ENCODE measurements at regions not wholly inside any gene's neighbourhood (a gene's known extent, or its start where the extent isn't known, plus 50 kb on each side); places are given as distances from the start of the nearest gene placed in this dataset.

DNA sequence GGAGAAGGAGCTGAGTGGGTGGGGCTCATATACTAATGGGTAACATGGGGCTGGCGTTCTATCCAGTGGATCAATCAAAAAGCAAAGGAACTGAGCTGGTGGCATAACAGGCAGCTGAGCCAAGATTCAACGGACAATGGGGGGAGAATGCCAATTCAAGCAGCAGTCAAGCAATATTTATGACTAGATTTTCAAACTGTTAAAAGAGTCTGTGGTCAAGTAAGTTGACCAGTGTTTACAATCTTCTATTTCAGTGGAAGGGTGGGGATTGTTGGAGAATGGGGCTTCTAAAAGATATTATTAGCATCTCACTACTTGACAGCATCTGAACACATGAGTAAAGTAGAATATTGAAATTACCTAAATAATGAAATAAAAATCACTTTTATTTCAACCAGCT is 64.9 kb upstream of the SCRG1 start:
- TF ChIP-seq EGR1 (IDR thresholded peaks at IDR 0.05; ENCODE audit: borderline replicate concordance, low read depth, low read length), result no peak
- TF ChIP-seq EZH2 (IDR thresholded peaks at IDR 0.05; ENCODE audit: low read depth, low read length, severe bottlenecking), result no peak
- TF ChIP-seq, protein P1, sequence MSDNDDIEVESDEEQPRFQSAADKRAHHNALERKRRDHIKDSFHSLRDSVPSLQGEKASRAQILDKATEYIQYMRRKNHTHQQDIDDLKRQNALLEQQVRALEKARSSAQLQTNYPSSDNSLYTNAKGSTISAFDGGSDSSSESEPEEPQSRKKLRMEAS (IDR thresholded peaks at IDR 0.05), result no peak
- TF ChIP-seq, protein P2, sequence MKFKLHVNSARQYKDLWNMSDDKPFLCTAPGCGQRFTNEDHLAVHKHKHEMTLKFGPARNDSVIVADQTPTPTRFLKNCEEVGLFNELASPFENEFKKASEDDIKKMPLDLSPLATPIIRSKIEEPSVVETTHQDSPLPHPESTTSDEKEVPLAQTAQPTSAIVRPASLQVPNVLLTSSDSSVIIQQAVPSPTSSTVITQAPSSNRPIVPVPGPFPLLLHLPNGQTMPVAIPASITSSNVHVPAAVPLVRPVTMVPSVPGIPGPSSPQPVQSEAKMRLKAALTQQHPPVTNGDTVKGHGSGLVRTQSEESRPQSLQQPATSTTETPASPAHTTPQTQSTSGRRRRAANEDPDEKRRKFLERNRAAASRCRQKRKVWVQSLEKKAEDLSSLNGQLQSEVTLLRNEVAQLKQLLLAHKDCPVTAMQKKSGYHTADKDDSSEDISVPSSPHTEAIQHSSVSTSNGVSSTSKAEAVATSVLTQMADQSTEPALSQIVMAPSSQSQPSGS (IDR thresholded peaks at IDR 0.05; ENCODE audit: low read length), result no peak
- TF ChIP-seq, protein P3, sequence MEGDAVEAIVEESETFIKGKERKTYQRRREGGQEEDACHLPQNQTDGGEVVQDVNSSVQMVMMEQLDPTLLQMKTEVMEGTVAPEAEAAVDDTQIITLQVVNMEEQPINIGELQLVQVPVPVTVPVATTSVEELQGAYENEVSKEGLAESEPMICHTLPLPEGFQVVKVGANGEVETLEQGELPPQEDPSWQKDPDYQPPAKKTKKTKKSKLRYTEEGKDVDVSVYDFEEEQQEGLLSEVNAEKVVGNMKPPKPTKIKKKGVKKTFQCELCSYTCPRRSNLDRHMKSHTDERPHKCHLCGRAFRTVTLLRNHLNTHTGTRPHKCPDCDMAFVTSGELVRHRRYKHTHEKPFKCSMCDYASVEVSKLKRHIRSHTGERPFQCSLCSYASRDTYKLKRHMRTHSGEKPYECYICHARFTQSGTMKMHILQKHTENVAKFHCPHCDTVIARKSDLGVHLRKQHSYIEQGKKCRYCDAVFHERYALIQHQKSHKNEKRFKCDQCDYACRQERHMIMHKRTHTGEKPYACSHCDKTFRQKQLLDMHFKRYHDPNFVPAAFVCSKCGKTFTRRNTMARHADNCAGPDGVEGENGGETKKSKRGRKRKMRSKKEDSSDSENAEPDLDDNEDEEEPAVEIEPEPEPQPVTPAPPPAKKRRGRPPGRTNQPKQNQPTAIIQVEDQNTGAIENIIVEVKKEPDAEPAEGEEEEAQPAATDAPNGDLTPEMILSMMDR (IDR thresholded peaks at IDR 0.05; ENCODE audit: control extremely low read depth in 1 of 3, insufficient read depth in 1 of 3, low read depth in 1 of 3, low read length in 3 of 3), result no peak
- TF ChIP-seq POLR2A (IDR thresholded peaks at IDR 0.05; ENCODE audit: control extremely low read depth in 1 of 2, low read depth in 2 of 2, low read length in 2 of 2), result no peak
- TF ChIP-seq TEAD4 (IDR thresholded peaks at IDR 0.05; ENCODE audit: low read depth, low read length), result no peak
- TF ChIP-seq RAD21 (IDR thresholded peaks at IDR 0.05 in 1 of 2, conservative IDR thresholded peaks at IDR 0.05 in 1 of 2; ENCODE audit: low read depth in 2 of 2, low read length in 2 of 2), result no peak
- no peak for TF ChIP-seq POLR2AphosphoS5 (IDR thresholded peaks at IDR 0.05; ENCODE audit: low read depth, low read length)

All from H1 (cell line).